ENCODE measurements at regions not wholly inside any gene's neighbourhood (a gene's known extent, or its start where the extent isn't known, plus 50 kb on each side); places are given as distances from the start of the nearest gene placed in this dataset.

- no peak for DNase-seq
- Histone ChIP-seq H3K27ac (ENCODE audit: low read depth, low read length) (no peak overlapping the region), H3K23ac (ENCODE audit: low read length) (no peak overlapping the region), H4K12ac (ENCODE audit: low read depth, low read length) (no peak overlapping the region), H3K79me1 (ENCODE audit: low read length) (no peaks in the 10 kb centered on the region), H3K27me3 (ENCODE audit: insufficient read depth, low read length) (no peaks in the 10 kb centered on the region), H3K18ac (ENCODE audit: low read length) (no peak overlapping the region), H3K4ac (ENCODE audit: low read depth, low read length) (no peak overlapping the region), H2AK5ac (ENCODE audit: low read length) (no peak overlapping the region), H3K9me3 (ENCODE audit: insufficient read depth, low read depth, low read length) (no peaks in the 10 kb centered on the region), H2BK5ac (ENCODE audit: low read depth, low read length, poor library complexity) (no peak overlapping the region), H3K36me3 (ENCODE audit: control insufficient read depth in 1 of 2, insufficient read depth in 2 of 2, low read length in 2 of 2) (no peaks in the 10 kb centered on the region), H4K8ac (ENCODE audit: low read depth, low read length) (no peak overlapping the region), H2BK120ac (ENCODE audit: insufficient read depth, low read length, poor library complexity) (no peak overlapping the region), H3K79me2 (ENCODE audit: control insufficient read depth, insufficient read depth, low read length, poor library complexity) (no peaks in the 10 kb centered on the region), H3K14ac (ENCODE audit: low read length) (no peak overlapping the region), H3K4me3 (ENCODE audit: low read depth, low read length) (no peak overlapping the region), H3K4me1 (ENCODE audit: control insufficient read depth in 1 of 2, insufficient read depth in 2 of 2, low read length in 2 of 2) (no peaks in the 10 kb centered on the region), H3K4me2 (ENCODE audit: low read length) (no peak overlapping the region), H2BK12ac (ENCODE audit: low read length) (no peak overlapping the region), H3K9ac (ENCODE audit: low read length) (no peak overlapping the region), H4K91ac (ENCODE audit: low read depth, low read length) (no peak overlapping the region), H2AFZ (ENCODE audit: insufficient read depth, low read length, poor library complexity) (no peak overlapping the region)
- WGBS (ENCODE audit: extremely low coverage, insufficient coverage, insufficient read length) = no CpG with 5 or more reads among the region's 4 CpGs
These were observed 399.9 kb upstream of the CBLB start for GRCh38 chr3:106268696-106269095.

GRCh38 chr3:106272302-106272701, 403.5 kb upstream of the CBLB start:
- no peaks in the 10 kb centered on the region for H3K4me1 ChIP-seq (ENCODE audit: control insufficient read depth in 1 of 2, insufficient read depth in 2 of 2, low read length in 2 of 2)
- H3K9me3 ChIP-seq (ENCODE audit: insufficient read depth, low read depth, low read length) = no peaks in the 10 kb centered on the region
- H4K91ac ChIP-seq (ENCODE audit: low read depth, low read length) = no peak overlapping the region
- DNase-seq = no peak
- H2BK12ac ChIP-seq (ENCODE audit: low read length) = no peak overlapping the region
- no peak overlapping the region for H2BK5ac ChIP-seq (ENCODE audit: low read depth, low read length, poor library complexity)
- H3K14ac ChIP-seq (ENCODE audit: low read length) = no peak overlapping the region
- H3K79me1 ChIP-seq (ENCODE audit: low read length) = no peaks in the 10 kb centered on the region
- H2BK120ac ChIP-seq (ENCODE audit: insufficient read depth, low read length, poor library complexity) = no peak overlapping the region
- no peak overlapping the region for H3K23ac ChIP-seq (ENCODE audit: low read length)
- no peak overlapping the region for H4K8ac ChIP-seq (ENCODE audit: low read depth, low read length)
- H3K4me2 ChIP-seq (ENCODE audit: low read length) = no peak overlapping the region
- H4K12ac ChIP-seq (ENCODE audit: low read depth, low read length) = no peak overlapping the region
- no peaks in the 10 kb centered on the region for H3K27me3 ChIP-seq (ENCODE audit: insufficient read depth, low read length)
- H3K79me2 ChIP-seq (ENCODE audit: control insufficient read depth, insufficient read depth, low read length, poor library complexity) = no peaks in the 10 kb centered on the region
- H3K4me3 ChIP-seq (ENCODE audit: low read depth, low read length) = no peak overlapping the region
- no peak overlapping the region for H3K4ac ChIP-seq (ENCODE audit: low read depth, low read length)
- no CpG with 5 or more reads among the region's 1 CpG for WGBS (ENCODE audit: extremely low coverage, insufficient coverage, insufficient read length)
- H3K27ac ChIP-seq (ENCODE audit: low read depth, low read length) = no peak overlapping the region
- H3K9ac ChIP-seq (ENCODE audit: low read length) = no peak overlapping the region
- no peak overlapping the region for H2AK5ac ChIP-seq (ENCODE audit: low read length)
- H3K36me3 ChIP-seq (ENCODE audit: control insufficient read depth in 1 of 2, insufficient read depth in 2 of 2, low read length in 2 of 2) = no peaks in the 10 kb centered on the region
- H3K18ac ChIP-seq (ENCODE audit: low read length) = no peak overlapping the region
- no peak overlapping the region for H2AFZ ChIP-seq (ENCODE audit: insufficient read depth, low read length, poor library complexity)

GRCh38 chr3:106275592-106275991, 406.8 kb upstream of the CBLB start:
- Histone ChIP-seq H2BK12ac (ENCODE audit: low read length) (no peak overlapping the region), H3K4me2 (ENCODE audit: low read length) (no peak overlapping the region), H2BK5ac (ENCODE audit: low read depth, low read length, poor library complexity) (no peak overlapping the region), H3K9ac (ENCODE audit: low read length) (no peak overlapping the region), H4K8ac (ENCODE audit: low read depth, low read length) (no peak overlapping the region), H3K27me3 (ENCODE audit: insufficient read depth, low read length) (no peaks in the 10 kb centered on the region), H3K9me3 (ENCODE audit: insufficient read depth, low read depth, low read length) (no peaks in the 10 kb centered on the region), H3K36me3 (ENCODE audit: control insufficient read depth in 1 of 2, insufficient read depth in 2 of 2, low read length in 2 of 2) (no peaks in the 10 kb centered on the region), H3K14ac (ENCODE audit: low read length) (no peak overlapping the region), H3K23ac (ENCODE audit: low read length) (no peak overlapping the region), H2AK5ac (ENCODE audit: low read length) (no peak overlapping the region), H3K4me3 (ENCODE audit: low read depth, low read length) (no peak overlapping the region), H4K12ac (ENCODE audit: low read depth, low read length) (no peak overlapping the region), H3K18ac (ENCODE audit: low read length) (no peak overlapping the region), H3K4me1 (ENCODE audit: control insufficient read depth in 1 of 2, insufficient read depth in 2 of 2, low read length in 2 of 2) (no peaks in the 10 kb centered on the region), H3K79me1 (ENCODE audit: low read length) (no peaks in the 10 kb centered on the region), H2AFZ (ENCODE audit: insufficient read depth, low read length, poor library complexity) (no peak overlapping the region), H3K4ac (ENCODE audit: low read depth, low read length) (no peak overlapping the region), H3K27ac (ENCODE audit: low read depth, low read length) (no peak overlapping the region), H4K91ac (ENCODE audit: low read depth, low read length) (no peak overlapping the region), H3K79me2 (ENCODE audit: control insufficient read depth, insufficient read depth, low read length, poor library complexity) (no peaks in the 10 kb centered on the region), H2BK120ac (ENCODE audit: insufficient read depth, low read length, poor library complexity) (no peak overlapping the region)
- no peak for DNase-seq
- WGBS (ENCODE audit: extremely low coverage, insufficient coverage, insufficient read length) = no CpG with 5 or more reads among the region's 5 CpGs

- H2BK12ac ChIP-seq (ENCODE audit: low read length) = no peak overlapping the region
- no peak overlapping the region for H3K14ac ChIP-seq (ENCODE audit: low read length)
- no peak for DNase-seq
- H3K9ac ChIP-seq (ENCODE audit: low read length) = no peak overlapping the region
- H3K27ac ChIP-seq (ENCODE audit: low read depth, low read length) = no peak overlapping the region
- no peaks in the 10 kb centered on the region for H3K79me2 ChIP-seq (ENCODE audit: control insufficient read depth, insufficient read depth, low read length, poor library complexity)
- H3K4ac ChIP-seq (ENCODE audit: low read depth, low read length) = no peak overlapping the region
- H3K27me3 ChIP-seq (ENCODE audit: insufficient read depth, low read length) = no peaks in the 10 kb centered on the region
- H4K12ac ChIP-seq (ENCODE audit: low read depth, low read length) = no peak overlapping the region
- H2BK120ac ChIP-seq (ENCODE audit: insufficient read depth, low read length, poor library complexity) = no peak overlapping the region
- no peaks in the 10 kb centered on the region for H3K79me1 ChIP-seq (ENCODE audit: low read length)
- no peak overlapping the region for H2AFZ ChIP-seq (ENCODE audit: insufficient read depth, low read length, poor library complexity)
- H4K8ac ChIP-seq (ENCODE audit: low read depth, low read length) = no peak overlapping the region
- no peak overlapping the region for H3K23ac ChIP-seq (ENCODE audit: low read length)
- H3K4me1 ChIP-seq (ENCODE audit: control insufficient read depth in 1 of 2, insufficient read depth in 2 of 2, low read length in 2 of 2) = no peaks in the 10 kb centered on the region
- H3K18ac ChIP-seq (ENCODE audit: low read length) = no peak overlapping the region
- no peak overlapping the region for H3K4me3 ChIP-seq (ENCODE audit: low read depth, low read length)
- H2BK5ac ChIP-seq (ENCODE audit: low read depth, low read length, poor library complexity) = no peak overlapping the region
- H4K91ac ChIP-seq (ENCODE audit: low read depth, low read length) = no peak overlapping the region
- no peaks in the 10 kb centered on the region for H3K9me3 ChIP-seq (ENCODE audit: insufficient read depth, low read depth, low read length)
- H2AK5ac ChIP-seq (ENCODE audit: low read length) = no peak overlapping the region
- no peak overlapping the region for H3K4me2 ChIP-seq (ENCODE audit: low read length)
- no peaks in the 10 kb centered on the region for H3K36me3 ChIP-seq (ENCODE audit: control insufficient read depth in 1 of 2, insufficient read depth in 2 of 2, low read length in 2 of 2)
These were observed 407.3 kb upstream of the CBLB start for GRCh38 chr3:106276151-106276550.

Measured in trophoblast cell (in vitro differentiated cells and primary cell).